ENCODE measurements at regions not wholly inside any gene's neighbourhood (a gene's known extent, or its start where the extent isn't known, plus 50 kb on each side); places are given as distances from the start of the nearest gene placed in this dataset.

DNA sequence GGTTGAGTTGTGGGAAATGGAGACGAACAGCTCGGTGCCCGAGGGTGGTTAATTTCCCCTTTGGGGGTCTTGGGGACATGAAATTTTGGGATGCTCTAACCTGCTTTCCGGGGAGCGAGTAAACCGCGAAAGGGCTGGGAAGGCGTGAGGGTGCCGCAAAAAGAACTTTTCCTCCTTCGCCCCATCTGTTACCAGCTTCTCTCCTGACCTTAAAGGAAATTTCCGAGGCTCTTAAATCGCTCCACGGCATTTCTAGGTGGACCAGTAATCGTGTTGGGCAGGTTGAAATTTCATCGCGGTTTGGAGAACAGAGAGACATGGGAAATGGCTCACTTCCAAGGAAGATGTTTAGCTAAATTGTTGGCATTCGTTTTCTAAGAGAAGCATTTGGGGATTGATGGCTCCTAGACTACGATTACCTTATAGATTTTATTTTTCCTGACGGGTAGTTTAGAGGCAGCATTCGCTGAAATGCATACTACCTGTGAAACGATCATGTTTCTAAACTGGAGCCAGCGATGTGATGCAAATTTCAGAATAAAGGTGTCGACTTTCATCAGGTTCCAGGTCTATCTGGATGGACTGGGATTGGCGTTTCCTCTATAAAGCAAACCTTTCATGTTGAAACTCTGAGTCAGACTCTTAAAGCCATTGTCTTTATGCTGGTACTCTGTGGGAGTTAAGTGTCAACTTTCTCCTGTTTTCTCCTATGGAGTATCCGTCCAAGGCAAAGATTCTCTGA lies 414.5 kb downstream of the PCNX1 start:
- H3K9me3 ChIP-seq, result no peaks in the 10 kb centered on the region
- H3K4me3 ChIP-seq, result peak overlapping the region; percentile 65 to 88
- H3K4me1 ChIP-seq, result no peaks in the 10 kb centered on the region
- DNase-seq, result peak in 1 of 2 donors; percentile 25
- no peaks in the 10 kb centered on the region for H3K27me3 ChIP-seq
- no peak for TF ChIP-seq POLR2A (IDR thresholded peaks at IDR 0.05)
- no peak for TF ChIP-seq CTCF (IDR thresholded peaks at IDR 0.05)
- H3K27ac ChIP-seq, result peak overlapping the region; percentile 91 to 98
- intact Hi-C loops (cut with DNase I; ENCODE audit: low total_unique reads), result no loop called here
- no peaks in the 10 kb centered on the region for H3K36me3 ChIP-seq

GRCh38 chr14:71322655-71323250 lies 415.5 kb downstream of the PCNX1 start:
- intact Hi-C loops (cut with DNase I; ENCODE audit: low total_unique reads), result no loop called here
- no peaks in the 10 kb centered on the region for H3K9me3 ChIP-seq
- TF ChIP-seq POLR2A (IDR thresholded peaks at IDR 0.05), result no peak
- peak; percentile 29 to 60 (median 45) for TF ChIP-seq CTCF (IDR thresholded peaks at IDR 0.05)
- H3K27ac ChIP-seq, result peak overlapping the region in 1 of 2 donors; percentile 20
- no peaks in the 10 kb centered on the region for H3K27me3 ChIP-seq
- DNase-seq, result no peak
- H3K4me1 ChIP-seq, result no peaks in the 10 kb centered on the region
- H3K36me3 ChIP-seq, result no peaks in the 10 kb centered on the region
- H3K4me3 ChIP-seq, result no peak overlapping the region

- intact Hi-C loops (cut with DNase I; ENCODE audit: low total_unique reads), result no loop called here
Measured at GRCh38 chr14:71324767-71325272, 417.6 kb downstream of the PCNX1 start.

DNA sequence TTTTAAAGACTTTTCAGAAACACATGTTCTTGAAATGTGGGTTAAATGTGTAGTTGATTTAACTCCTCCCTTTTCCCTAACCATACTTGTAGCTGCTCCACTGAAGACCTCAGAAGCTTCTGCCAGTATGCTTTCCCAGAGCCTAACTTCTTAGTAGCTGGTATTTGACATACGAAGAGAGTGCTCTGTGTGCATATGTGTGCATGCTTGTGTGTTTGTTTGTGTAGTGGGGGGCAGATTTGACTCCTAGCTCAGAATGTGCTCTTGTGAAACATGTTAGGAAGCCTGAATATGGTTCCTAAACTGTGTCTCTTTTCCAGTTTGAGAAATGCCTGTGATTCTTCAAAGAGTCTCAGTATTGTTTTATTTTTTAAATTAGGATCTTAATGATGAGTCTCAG lies 420.4 kb downstream of the PCNX1 start:
- intact Hi-C loops (cut with DNase I; ENCODE audit: low total_unique reads), result no loop called here
- TF ChIP-seq POLR2A (IDR thresholded peaks at IDR 0.05), result no peak
- TF ChIP-seq CTCF (IDR thresholded peaks at IDR 0.05), result no peak
- H3K4me3 ChIP-seq, result no peak overlapping the region
- DNase-seq, result no peak
- no peaks in the 10 kb centered on the region for H3K36me3 ChIP-seq
- no peak overlapping the region for H3K27ac ChIP-seq
- no peaks in the 10 kb centered on the region for H3K27me3 ChIP-seq
- no peaks in the 10 kb centered on the region for H3K4me1 ChIP-seq
- H3K9me3 ChIP-seq, result no peaks in the 10 kb centered on the region

More at GRCh38 chr14:71324767-71325272, 417.6 kb downstream of the PCNX1 start:
- Histone ChIP-seq H3K36me3 (no peaks in the 10 kb centered on the region), H3K9me3 (no peaks in the 10 kb centered on the region), H3K27ac (peak overlapping the region in 1 of 2 donors; percentile 12), H3K4me3 (no peak overlapping the region), H3K4me1 (no peaks in the 10 kb centered on the region), H3K27me3 (no peaks in the 10 kb centered on the region)
- DNase-seq, result no peak
- no peak for TF ChIP-seq POLR2A (IDR thresholded peaks at IDR 0.05)
- TF ChIP-seq CTCF (IDR thresholded peaks at IDR 0.05), result no peak

DNA sequence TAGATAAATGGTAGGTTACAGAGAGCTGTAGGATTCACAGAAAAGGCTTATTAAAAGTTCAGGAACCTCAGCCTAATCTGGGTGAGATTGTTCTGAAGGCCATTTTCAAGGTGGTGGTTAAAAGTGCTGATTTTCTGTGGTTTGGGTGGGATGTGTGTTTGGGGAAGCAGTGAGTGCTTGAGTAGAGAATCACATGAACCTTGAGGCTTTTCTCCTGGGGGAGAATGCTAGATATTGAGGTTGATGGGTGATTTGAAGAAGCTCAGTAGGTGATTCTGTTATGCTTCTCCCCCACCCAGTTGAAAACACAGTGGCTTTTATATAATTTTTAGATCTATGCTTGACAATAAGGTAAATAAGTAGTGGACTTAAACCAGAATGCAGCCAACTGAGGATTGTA lies 420.9 kb downstream of the PCNX1 start:
- H3K27ac ChIP-seq, result no peak overlapping the region
- no peak for DNase-seq
- intact Hi-C loops (cut with DNase I; ENCODE audit: low total_unique reads), result no loop called here
- no peaks in the 10 kb centered on the region for H3K9me3 ChIP-seq
- no peaks in the 10 kb centered on the region for H3K36me3 ChIP-seq
- H3K27me3 ChIP-seq, result no peaks in the 10 kb centered on the region
- no peaks in the 10 kb centered on the region for H3K4me1 ChIP-seq
- TF ChIP-seq POLR2A (IDR thresholded peaks at IDR 0.05) (no peak), CTCF (IDR thresholded peaks at IDR 0.05) (no peak)
- H3K4me3 ChIP-seq, result no peak overlapping the region

Data from uterus (tissue), 3 donors.